NCI-H460 (cell line): ENCODE measurements at regions not wholly inside any gene's neighbourhood (a gene's known extent, or its start where the extent isn't known, plus 50 kb on each side); places are given as distances from the start of the nearest gene placed in this dataset.
"Not testable (repeated sequence)": the region's sequence is repeated elsewhere in the genome, so short reads cannot be mapped to it uniquely, and the experiment has no call there.

ENCODE experiments used
- DNase-seq: peaks from one replicate; pipeline ENCODE4 v3.0.0-alpha.2; 2016; ENCODE audit warnings: low read depth; ENCODE audit errors: extremely low read depth

DNA sequence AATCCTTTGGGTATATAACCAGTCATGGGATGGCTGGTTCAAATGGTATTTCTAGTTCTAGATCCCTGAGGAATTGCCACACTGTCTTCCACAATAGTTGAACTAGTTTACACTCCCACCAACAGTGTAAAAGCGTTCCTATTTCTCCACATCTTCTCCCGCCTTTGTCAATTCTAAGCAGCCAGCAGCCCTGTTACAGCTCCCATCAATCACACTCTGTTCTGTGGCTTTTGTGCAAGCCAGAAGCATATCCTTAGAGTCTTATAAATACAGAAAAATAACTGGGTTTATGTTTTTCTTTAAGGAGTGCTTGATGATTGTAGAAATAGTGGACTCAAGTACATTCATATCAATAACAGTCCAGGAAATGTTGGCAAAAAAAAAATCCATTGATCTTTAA, 232.9 kb downstream of the ASMT start:
- DNase-seq = not testable (repeated sequence)

DNA sequence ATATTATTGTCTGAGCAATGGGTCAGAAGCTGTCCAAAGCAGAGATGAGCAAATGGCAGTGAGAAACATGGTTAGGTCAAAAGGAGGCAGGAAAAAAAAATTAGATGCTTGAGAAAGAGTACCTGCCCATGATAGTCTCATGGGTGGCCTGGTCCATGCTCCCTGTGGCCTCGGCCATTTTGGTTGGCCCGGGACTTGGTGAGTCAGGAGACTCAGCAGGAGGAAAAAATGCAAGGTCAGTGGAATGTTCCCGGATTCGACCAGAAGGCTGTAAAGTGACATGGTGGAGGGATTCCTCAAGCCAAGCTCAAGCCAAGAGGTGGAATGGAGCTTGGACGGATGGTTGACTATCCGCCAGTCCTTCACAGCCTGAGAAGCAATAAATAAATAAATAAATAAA, 236.7 kb downstream of the ASMT start:
- DNase-seq = no peak

DNA sequence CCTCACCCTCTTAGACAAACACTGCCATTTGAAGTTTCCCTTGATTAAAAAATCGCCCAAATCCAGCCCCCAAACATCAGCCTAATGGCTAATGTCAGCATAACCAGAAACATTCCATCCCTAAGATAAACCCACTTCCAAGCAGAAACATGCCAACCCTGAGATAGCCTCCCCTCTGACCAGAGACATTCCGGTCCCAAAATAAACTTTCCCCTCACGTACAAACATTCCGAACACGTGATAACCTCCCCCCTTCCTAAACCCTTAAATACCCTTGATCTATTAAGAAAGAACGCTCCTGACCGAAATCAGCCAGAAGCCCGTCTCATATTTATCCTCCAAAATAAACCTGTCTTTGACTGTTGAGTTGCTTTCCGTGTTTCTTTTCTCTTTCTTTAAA, 237.2 kb downstream of the ASMT start:
- no peak for DNase-seq

DNA sequence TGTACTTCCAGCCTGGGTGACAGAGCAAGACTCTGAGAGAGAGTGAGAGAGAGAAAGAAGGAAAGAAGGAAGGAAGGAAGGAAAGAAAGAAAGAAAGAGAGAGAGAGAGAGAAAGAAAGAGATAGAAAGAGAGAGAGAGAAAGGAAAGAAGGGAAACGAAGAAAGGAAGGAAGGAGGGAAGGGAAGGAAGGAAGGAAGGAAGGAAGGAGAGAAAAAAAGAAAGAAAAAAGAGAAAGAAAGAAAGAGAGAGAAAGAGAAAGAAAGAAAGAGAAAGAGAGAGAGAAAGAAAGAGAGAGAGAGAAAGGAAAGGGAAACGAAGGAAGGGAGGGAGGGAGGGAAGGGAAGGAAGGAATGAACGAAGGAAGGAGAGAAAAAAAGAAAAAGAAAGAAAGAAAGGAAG, 238.6 kb downstream of the ASMT start:
- DNase-seq = no peak

DNA sequence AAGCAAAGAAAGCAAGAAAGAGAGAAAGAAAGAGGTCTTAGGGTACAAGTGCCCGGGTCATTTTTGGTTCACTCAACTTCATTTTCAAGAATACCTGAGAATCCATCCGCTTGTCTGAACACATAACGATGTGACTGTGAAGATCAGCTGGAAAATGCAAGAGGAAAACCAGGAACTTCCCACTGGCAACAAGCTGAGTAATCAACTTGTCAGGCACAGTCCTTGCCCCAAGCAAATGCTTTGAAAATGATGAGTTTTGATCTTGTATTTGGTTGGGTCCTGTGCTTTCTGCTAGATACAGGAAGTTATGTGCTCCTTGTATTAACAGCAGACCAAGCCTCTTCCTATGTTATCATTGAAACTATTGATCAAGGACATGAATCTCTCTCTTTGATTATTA, 239.1 kb downstream of the ASMT start:
- no peak for DNase-seq

DNA sequence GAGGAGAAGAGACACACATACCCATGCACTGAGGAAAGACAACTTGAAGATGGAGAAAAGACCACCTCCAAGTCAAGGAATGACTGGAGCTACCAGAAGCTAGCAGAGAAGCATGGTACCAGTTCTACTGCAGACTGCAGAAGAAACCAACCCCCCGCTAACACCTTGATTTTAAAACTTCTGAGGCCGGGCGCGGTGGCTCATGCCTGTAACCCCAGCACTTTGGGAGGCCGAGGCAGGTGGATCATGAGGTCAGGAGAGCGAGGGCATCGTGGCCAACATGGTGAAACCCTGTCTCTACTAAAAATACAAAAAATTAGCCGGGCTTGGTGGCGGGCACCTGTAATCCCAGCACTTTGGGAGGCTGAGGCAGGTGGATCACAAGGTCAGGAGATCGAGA, 240.0 kb downstream of the ASMT start:
- DNase-seq = not testable (repeated sequence)

DNA sequence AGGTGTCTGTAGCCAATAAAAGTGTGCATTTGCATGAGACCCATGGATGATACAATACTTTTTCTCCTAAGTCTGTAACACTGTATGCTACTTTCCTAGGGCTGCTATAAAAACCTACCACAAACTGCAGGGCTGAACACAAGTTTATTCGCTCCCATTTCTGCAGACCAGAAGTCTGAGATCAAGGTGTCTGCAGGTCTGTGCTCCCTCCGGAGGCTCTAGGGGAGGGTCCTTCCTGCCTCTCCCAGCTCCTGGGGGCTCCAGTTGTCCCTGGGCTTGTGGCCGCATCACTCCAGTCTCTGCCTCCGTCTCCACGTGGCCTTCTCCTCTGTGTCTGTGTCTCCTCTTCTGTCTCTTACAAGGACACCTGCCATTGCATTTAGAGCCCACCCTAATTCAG, 244.4 kb downstream of the ASMT start:
- not testable (repeated sequence) for DNase-seq

DNA sequence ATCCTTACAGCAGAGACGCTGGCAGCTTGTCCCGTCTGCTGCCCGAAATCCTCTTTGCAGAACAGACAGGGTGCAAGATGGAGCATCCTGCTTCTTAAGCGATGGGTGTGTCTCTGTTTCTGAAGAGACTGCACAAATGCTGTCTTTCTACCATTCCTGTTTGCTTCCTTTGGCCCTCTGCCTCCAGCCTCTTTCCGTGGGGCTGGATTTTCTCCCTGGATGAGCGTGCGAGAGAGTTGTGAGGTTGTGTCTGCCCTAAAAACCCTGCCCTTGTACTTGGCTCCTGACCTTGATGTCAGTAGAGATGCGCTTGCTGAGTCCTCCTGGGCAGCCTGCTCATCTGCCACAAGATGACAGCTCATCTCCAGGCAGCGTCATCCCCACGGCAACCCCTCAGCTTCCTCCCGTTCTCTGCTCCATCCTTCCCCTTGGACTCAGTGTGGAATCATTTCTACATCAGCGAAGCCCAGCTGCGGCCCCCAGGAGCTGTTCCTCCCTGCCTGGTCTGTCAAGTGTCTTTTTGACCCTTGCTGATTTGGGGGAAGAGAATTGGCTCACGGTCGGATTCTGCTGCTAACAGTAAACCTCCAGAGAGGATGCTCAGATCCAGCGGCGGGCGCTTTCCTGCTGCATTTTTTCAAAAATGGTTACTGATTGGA, 246.2 kb downstream of the ASMT start:
- DNase-seq = no peak

DNA sequence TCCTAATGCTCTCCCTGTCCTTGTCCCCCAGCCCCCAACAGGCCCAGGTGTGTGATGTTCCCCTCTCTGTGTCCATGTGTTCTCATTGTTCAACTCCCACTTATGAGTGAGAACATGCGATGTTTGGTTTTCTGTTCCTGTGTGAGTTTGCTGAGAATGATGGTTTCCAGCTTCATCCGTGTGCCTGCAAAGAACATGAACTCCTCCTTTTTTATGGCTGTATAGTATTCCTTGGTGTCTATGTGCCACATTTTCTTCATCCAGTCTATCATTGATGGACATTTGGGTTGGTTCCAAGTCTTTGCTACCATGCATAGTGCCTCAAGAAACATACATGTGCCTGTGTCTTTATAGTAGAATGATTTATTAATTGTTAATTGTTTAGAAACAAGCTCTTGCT, 249.1 kb downstream of the ASMT start:
- not testable (repeated sequence) for DNase-seq

DNA sequence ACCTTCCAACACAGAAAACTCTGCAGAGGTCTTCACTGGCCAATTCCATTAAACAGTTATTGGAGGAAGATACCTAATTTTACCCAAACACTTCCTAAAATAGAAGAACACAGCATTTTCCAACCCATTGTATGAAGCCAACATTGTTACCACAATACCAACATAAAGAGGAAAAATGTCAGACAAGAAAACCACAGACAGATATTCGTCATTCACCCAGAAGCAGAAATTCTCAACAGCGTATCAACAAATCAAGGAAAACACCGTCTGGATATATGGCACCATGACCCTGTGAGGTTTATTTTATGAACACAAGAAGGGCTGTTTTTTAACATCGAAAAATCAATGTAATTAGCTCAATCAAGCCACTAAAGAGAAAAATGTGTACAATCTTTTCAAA, 255.6 kb downstream of the ASMT start:
- DNase-seq = no peak

DNA sequence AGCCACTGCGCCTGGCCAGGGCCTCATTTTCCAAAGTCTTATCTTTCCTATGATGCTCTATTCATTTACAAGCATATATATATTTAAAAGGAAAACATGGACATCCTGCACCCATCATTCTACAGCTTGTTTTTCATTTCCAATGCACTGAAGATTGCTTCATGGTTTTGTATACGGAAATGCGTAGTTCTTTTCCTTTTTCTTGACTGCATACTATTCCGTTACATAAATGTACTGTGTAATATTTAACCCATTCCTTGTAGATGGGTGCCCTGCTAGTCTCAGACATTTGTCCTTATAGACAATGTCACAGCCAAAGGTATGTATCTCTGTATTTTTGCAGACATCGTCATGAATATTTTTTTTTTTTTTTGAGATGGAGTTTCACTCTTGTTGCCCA, 257.0 kb downstream of the ASMT start:
- no peak for DNase-seq

DNA sequence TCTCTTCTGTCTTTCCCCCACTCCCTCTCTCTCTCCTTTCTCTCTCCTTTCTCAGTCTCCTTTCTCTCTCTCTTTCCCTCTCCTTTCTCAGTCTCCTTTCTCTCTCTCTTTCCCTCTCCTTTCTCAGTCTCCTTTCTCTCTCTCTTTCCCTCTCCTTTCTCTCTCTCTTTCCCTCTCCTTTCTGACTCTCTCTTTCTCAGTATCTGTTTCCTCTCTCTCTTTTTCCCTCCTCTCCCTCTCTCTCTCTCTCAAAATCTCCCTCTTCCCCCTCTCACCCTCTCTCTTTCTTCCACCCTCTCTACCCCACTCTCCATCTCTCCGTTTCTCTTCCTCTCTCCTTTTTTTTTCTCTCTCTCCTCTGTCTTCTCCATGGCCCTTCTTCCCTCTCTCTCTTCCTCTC, 258.8 kb downstream of the ASMT start:
- no peak for DNase-seq

DNA sequence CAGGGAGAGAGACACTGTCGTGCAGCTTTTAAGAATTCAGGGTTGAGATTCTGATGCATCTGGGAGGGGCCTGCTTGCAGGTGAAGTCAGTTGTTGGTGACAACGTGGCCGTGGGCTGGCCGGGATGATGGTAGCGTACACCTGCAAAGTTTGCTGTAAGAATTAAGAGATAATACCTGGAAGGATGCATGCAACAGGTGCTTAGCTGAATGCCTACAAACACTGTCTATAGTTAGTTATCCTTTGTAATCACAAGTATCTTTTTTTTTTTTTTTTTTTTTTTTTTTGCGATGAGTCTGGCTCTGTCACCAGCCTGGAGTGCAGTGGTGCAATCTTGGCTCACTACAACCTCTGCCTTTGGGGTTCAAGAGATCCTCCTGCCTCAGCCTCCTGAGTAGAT, 259.6 kb downstream of the ASMT start:
- DNase-seq = no peak

DNA sequence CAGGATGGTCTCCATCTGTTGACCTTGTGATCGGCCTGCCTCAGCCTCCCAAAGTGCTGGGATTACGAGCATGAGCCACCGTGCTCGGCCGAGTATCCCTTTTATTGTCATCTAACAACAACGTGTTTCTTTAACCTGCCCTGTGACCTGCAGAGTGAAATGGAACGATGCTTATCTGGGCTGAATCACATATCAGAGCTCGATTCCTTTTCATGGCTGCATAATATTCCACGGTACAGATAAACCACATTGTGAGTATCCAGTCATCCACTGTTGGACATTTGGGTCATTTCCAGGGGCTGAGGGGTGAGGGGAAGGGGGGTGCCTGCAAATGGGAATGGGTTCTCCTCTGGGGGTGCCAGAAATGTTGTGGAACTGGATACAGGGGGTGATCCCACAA, 260.0 kb downstream of the ASMT start:
- no peak for DNase-seq

DNA sequence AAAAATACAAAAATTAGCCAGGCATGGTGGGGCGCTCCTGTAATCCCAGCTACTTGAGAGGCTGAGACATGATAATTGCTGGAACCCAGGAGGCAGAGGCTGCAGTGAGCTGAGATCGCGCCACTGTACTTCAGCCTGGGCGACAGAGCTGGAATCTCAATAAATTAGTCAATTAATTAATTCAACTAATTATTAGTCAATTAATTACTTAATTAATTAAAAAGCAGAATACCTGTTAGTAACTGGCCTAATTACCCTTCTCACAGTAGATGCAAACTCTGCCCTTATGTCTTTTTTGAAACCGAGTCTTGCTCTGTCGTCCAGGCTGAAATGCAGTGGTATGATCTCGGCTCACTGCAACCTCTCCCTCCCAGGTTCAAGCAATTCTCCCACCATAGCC, 261.2 kb downstream of the ASMT start:
- DNase-seq = no peak

DNA sequence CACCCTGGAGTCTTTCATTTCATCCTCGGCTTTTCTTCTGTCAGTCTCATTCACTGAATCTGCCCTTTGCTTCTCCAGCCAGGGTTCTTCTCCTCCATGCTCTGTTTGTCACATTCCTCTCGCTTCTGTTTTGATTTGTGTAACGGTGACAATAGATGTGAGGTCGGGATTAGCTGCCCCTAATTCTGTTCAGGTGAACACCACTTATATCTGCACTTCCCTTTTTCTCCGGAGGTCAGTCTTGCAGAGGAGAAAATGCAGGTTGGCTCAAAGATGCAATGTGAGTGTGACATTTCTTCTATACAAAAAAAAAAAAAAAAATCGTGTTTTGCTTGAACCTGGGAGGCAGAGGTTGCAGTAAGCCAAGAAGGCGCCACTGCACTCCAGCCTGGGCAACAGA, 262.9 kb downstream of the ASMT start:
- no peak for DNase-seq

DNA sequence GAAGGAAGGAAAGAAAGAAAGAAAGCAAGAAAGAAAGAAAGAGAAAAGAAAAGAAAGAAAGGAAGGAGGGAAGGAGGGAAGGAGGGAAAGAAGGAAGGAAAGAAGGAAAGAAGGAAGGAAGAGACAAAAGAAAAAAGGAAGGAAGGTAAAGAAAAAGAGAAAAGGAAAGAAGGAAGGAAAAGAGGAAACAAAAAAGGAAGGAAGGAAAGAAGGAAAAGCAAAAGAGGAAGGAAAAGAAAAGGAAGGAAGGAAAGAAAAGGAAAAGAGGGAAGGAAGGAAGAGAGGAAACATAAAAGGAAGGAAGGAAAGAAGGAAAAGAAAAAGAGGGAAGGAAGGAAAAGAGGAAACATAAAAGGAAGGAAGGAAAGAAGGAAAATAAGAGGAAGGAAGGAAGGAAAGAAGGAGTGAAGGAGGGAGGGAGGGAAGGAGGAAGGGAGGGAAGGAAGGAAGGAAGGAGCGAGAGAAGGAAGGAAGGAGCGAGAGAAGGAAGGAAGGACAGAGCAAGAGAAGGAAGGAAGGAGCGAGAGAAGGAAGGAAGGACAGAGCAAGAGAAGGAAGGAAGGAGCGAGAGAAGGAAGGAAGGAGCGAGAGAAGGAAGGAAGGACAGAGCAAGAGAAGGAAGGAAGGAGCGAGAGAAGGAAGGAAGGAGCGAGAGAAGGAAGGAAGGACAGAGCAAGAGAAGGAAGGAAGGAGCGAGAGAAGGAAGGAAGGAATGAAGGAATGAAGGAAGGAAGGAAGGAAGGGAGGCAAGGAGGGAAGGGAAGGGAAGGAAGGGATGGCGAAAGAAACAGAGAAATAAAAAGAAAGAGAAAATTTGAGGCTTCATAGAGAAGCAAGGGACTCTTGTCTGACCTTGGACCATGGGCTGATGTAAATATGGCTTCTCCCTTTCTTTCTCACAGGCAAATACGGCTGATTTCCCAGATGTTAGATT, 266.3 kb downstream of the ASMT start:
- DNase-seq = not testable (repeated sequence)

DNA sequence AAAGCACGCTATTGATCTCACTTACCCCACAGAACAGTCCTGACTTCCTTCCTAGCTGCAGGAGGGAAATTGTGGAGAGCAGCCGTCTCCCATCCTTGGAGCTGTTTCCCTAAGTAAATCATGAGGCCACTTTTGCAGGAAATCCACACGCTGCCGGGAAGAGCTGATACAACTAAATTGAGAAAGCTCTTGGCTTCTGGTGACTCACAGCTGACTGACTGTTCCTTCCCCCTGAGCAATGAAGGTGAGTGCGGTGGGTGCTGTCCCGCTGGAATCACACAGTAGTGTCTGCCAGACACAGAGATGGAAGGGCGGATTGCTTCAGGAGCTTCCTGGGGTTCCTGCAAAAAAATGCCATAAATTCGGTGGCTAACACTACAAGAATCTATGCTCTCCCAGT, 268.9 kb downstream of the ASMT start:
- no peak for DNase-seq

DNA sequence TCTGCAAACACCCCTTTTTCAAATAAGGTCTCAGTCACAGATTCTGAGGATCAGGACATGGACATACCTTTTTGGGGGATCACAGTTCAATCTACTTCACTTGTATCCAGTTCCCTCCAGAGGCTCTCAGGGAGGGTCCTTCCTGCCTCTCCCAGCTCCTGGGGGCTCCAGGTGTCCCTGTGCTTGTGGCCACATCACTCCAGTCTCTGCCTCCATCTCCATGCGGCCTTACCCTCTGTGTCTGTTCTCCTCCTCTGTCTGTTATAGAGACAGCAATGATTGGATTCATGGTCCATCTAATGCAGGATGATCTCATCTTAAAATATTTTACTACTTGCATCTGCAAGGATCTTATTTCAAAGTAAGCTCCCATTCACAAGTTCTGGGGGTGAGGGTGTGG, 269.6 kb downstream of the ASMT start:
- DNase-seq = no peak

DNA sequence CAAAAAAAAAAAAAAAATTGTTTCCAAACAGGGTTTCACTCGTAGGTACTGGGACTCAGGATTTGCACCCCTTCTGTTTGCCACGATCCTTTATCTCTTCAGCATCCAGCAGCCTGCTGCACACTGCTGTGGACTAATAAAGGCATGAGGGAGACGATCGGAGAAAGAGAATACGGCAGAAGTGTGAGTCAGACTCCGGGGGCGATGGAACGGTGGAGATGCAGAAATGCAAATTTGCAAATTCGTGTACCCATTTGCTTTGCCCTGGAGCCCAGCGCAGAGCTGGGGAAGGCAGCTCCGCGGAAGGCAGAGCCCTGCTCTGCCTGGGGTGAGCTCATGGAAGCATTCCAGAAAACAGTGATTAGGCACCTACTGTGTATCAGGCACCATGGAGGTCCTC, 270.3 kb downstream of the ASMT start:
- no peak for DNase-seq

DNA sequence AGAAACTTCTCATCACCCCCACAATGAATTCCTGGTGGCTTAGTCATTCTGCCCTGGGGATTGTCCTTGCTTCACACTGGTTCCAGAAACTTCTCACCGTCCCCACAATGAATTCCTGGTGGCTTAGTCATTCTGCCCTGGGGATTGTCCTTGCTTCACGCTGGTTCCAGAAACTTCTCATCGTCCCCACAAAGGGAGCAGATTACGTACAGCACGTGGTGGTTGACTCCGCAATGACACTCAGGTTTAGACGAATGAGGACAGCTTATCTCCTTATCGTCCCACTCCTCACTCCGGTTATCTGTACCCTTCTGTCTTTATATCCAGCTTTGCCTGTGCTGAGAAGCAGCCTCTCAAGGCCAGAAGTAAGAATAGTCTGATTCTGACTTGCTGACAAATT, 273.4 kb downstream of the ASMT start:
- peak; percentile 60 for DNase-seq

DNA sequence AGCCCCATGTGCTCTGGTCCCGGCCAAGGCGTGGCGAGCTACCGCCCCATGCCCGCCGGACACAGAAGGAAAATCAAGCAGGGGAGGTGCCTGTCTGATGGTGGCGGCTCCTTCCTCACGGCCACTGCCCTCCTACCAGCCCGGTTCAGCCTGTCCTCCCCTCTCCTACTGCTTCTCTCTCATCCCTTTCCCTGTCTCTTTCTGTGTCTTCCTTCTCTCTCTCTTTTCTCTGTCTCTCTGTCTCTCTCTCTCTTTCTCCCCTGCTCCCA, 279.1 kb downstream of the ASMT start:
- DNase-seq = no peak

DNA sequence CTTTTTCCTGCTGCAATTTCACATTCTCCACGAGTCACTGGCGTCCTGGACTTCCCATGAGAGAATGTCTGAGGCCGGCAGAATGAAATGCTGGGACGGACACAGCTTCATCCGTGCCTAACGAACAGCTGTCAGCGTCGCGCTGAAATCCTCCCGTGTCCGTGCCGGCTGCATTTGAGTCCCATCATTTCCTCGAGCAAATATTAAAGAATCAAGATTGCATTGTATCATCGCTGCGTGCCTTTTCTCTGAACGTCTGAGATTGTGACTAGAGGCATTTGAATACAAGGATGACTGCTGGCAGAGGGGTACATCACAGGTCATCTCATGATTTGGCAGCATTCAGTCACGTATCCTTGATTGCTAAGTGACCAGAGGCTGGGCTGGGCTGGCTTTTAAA, 279.9 kb downstream of the ASMT start:
- DNase-seq = no peak
